Upper lobe of right lung (tissue), 1 donor: ENCODE measurements at regions not wholly inside any gene's neighbourhood (a gene's known extent, or its start where the extent isn't known, plus 50 kb on each side); places are given as distances from the start of the nearest gene placed in this dataset.

Experiments used
- ATAC-seq: fragments of 200-7000 bp; cut with Tn5 transposase; one replicate; pipeline ENCODE4 v1.9.1; 2020; ENCODE audit warnings: mild to moderate bottlenecking, moderate library complexity
- DNase-seq: peaks from one replicate; pipeline ENCODE4 v3.0.0-alpha.2; 2020
- H3K27ac ChIP-seq: fragments of 200-600 bp; one replicate; pipeline ENCODE4 v1.8.0; 2022
- H3K27me3 ChIP-seq: fragments of 200-600 bp; one replicate; pipeline ENCODE4 v1.8.0; 2022; ENCODE audit warnings: mild to moderate bottlenecking
- H3K36me3 ChIP-seq: fragments of 200-600 bp; one replicate; pipeline ENCODE4 v1.8.0; 2022
- H3K4me1 ChIP-seq: fragments of 200-600 bp; one replicate; pipeline ENCODE4 v1.8.0; 2022
- H3K4me3 ChIP-seq: fragments of 200-600 bp; one replicate; pipeline ENCODE4 v1.8.0; 2022; ENCODE audit warnings: mild to moderate bottlenecking
- H3K9me3 ChIP-seq: fragments of 200-600 bp; one replicate; pipeline ENCODE4 v1.8.0; 2022
- CTCF ChIP-seq: fragments of 200-600 bp; IDR thresholded peaks from one replicate; pipeline ENCODE4 v1.8.0; 2022; ENCODE audit warnings: antibody characterized with exemption
- intact Hi-C: fragments of 100-400 bp; cut with DNase I; formaldehyde crosslinking; loops from one replicate; pipeline ENCODE4 v1.11.0; 2022
- donor health status: DM: no; HTN: yes; CAD: no; lungs with severe emphysema.

- no peak for TF ChIP-seq CTCF
- DNase-seq, result no peak
- intact Hi-C loops, result no loop called here
These were observed 74.3 kb upstream of the FOXQ1 start for GRCh38 chr6:1237636-1238035.

GRCh38 chr6:1235825-1236224 lies 76.1 kb upstream of the FOXQ1 start:
- Histone ChIP-seq H3K9me3 (no peaks in the 10 kb centered on the region), H3K27ac (no peak overlapping the region), H3K4me1 (no peaks in the 10 kb centered on the region), H3K36me3 (no peaks in the 10 kb centered on the region), H3K27me3 (no peaks in the 10 kb centered on the region), H3K4me3 (no peak overlapping the region)
- intact Hi-C loops, result no loop called here
- no peak for DNase-seq
- no peak for ATAC-seq
- no peak for TF ChIP-seq CTCF

More at GRCh38 chr6:1237636-1238035, 74.3 kb upstream of the FOXQ1 start:
- H3K27me3 ChIP-seq, result no peaks in the 10 kb centered on the region
- no peak overlapping the region for H3K27ac ChIP-seq
- H3K36me3 ChIP-seq, result no peaks in the 10 kb centered on the region
- no peak for ATAC-seq
- no peaks in the 10 kb centered on the region for H3K4me1 ChIP-seq
- H3K9me3 ChIP-seq, result no peaks in the 10 kb centered on the region
- no peak overlapping the region for H3K4me3 ChIP-seq

- H3K36me3 ChIP-seq, result no peaks in the 10 kb centered on the region
- no peak for DNase-seq
- intact Hi-C loops, result no loop called here
- H3K27ac ChIP-seq, result no peak overlapping the region
- H3K9me3 ChIP-seq, result no peaks in the 10 kb centered on the region
- H3K4me1 ChIP-seq, result no peaks in the 10 kb centered on the region
- H3K27me3 ChIP-seq, result no peaks in the 10 kb centered on the region
- H3K4me3 ChIP-seq, result no peak overlapping the region
- ATAC-seq, result no peak
- TF ChIP-seq CTCF, result no peak
These were observed 78.0 kb upstream of the FOXQ1 start for GRCh38 chr6:1233924-1234323.

GRCh38 chr6:1232578-1232977 lies 79.3 kb upstream of the FOXQ1 start:
- Histone ChIP-seq H3K9me3 (no peaks in the 10 kb centered on the region), H3K4me1 (no peaks in the 10 kb centered on the region), H3K4me3 (no peak overlapping the region), H3K36me3 (no peaks in the 10 kb centered on the region), H3K27ac (no peak overlapping the region), H3K27me3 (no peaks in the 10 kb centered on the region)
- no peak for TF ChIP-seq CTCF
- intact Hi-C loops, result no loop called here
- DNase-seq (no peak), ATAC-seq (no peak)

- DNase-seq, result no peak
- intact Hi-C loops, result no loop called here
These were observed 80.0 kb upstream of the FOXQ1 start for GRCh38 chr6:1231941-1232340.

More at GRCh38 chr6:1231941-1232340, 80.0 kb upstream of the FOXQ1 start:
- no peak for ATAC-seq
- Histone ChIP-seq H3K27ac (no peak overlapping the region), H3K4me1 (no peaks in the 10 kb centered on the region), H3K4me3 (no peak overlapping the region), H3K9me3 (no peaks in the 10 kb centered on the region), H3K36me3 (no peaks in the 10 kb centered on the region), H3K27me3 (no peaks in the 10 kb centered on the region)
- no peak for TF ChIP-seq CTCF
